Endothelial cell of umbilical vein (primary cell): ENCODE measurements at regions not wholly inside any gene's neighbourhood (a gene's known extent, or its start where the extent isn't known, plus 50 kb on each side); places are given as distances from the start of the nearest gene placed in this dataset.

Experiments
- BruUV-seq: library from RNA; stranded (reverse); fragments of 400-500 nt; replicated peaks from 2 replicates; lab custom pipeline; 2021; lab: Mats Ljungman, UMichigan
- CTCF ChIA-PET: fragments of 300-600, 350-600 bp; sonication (Branson Sonifier 250); formaldehyde crosslinking; loops from one replicate; lab custom pipeline; 2021; ENCODE audit warnings: antibody characterized with exemption, inconsistent platforms; lab: Charles Lee
- POLR2A ChIA-PET: fragments of 300-600, 350-600 bp; sonication (Branson Sonifier 250); formaldehyde crosslinking; loops from one replicate; lab custom pipeline; 2021; ENCODE audit warnings: antibody characterized with exemption, inconsistent platforms; lab: Charles Lee
- DNase-seq: peaks from one replicate; pipeline ENCODE4 v3.0.0-alpha.2; 2011; ENCODE audit warnings: low read depth, low spot score
- FAIRE-seq: peaks from 2 replicates; lab custom pipeline; 2011; peaks lifted over from hg19 to GRCh38; lab: Jason Lieb, UNC
- H2AFZ ChIP-seq: 2 replicates; pipeline ENCODE4 v1.6.0; 2012; ENCODE audit warnings: low read depth, low read length, control low read depth, inconsistent platforms
- H3K27ac ChIP-seq: 2 replicates; pipeline ENCODE4 v1.5.1; 2011; ENCODE audit warnings: low read depth, mild to moderate bottlenecking, control low read depth, low read length, moderate library complexity; ENCODE audit not compliant: insufficient read depth
- H3K27me3 ChIP-seq, 2 experiments: 2 replicates each; pipeline versions ENCODE4 v1.6.0 to v1.6.1; 2011; ENCODE audit warnings: low read length in 2 of 2, mixed read lengths in 1 of 2; ENCODE audit not compliant: control insufficient read depth in 2 of 2, insufficient read depth in 2 of 2
- H3K36me3 ChIP-seq, 2 experiments: 2 replicates in 1 of 2; 3 replicates in 1 of 2; pipeline ENCODE4 v1.5.1; 2011; ENCODE audit warnings: low read length in 2 of 2, mild to moderate bottlenecking in 1 of 2, moderate library complexity in 1 of 2; ENCODE audit not compliant: control insufficient read depth in 2 of 2, insufficient read depth in 2 of 2; ENCODE audit errors: extremely low read depth in 1 of 2
- H3K4me1 ChIP-seq: 3 replicates; pipeline ENCODE4 v1.5.1; 2011; ENCODE audit warnings: mild to moderate bottlenecking, low read length; ENCODE audit not compliant: control insufficient read depth, insufficient read depth; ENCODE audit errors: extremely low read depth
- H3K4me2 ChIP-seq: 2 replicates; pipeline ENCODE4 v1.6.1; 2011; ENCODE audit warnings: low read length, control low read depth, mixed read lengths; ENCODE audit not compliant: insufficient read depth
- H3K4me3 ChIP-seq, 3 experiments: fragments of 200-600 bp in 1 of 3; sonication (generic), shearing (Covaris generic) in 1 of 3; replicated peaks in 1 of 3; 2 replicates each; pipeline ENCODE4 v1.5.1; 2011 to 2016; ENCODE audit warnings: control low read depth in 3 of 3, low read length in 3 of 3, mild to moderate bottlenecking in 2 of 3, inconsistent platforms in 1 of 3, low read depth in 1 of 3, moderate library complexity in 1 of 3; ENCODE audit not compliant: insufficient read depth in 1 of 3
- H3K79me2 ChIP-seq: 2 replicates; pipeline ENCODE4 v1.6.0; 2012; ENCODE audit warnings: low read length, inconsistent platforms; ENCODE audit not compliant: control insufficient read depth, insufficient read depth
- H3K9ac ChIP-seq: replicated peaks from 2 replicates; pipeline ENCODE3; 2011; ENCODE audit warnings: low read length, control low read depth; ENCODE audit not compliant: insufficient read depth; ENCODE audit errors: extremely low read depth
- H3K9me1 ChIP-seq: replicated peaks from 3 replicates; pipeline ENCODE4 v1.6.0; 2011; ENCODE audit warnings: mild to moderate bottlenecking, low read length; ENCODE audit not compliant: control insufficient read depth, insufficient read depth; ENCODE audit errors: extremely low read depth
- H3K9me3 ChIP-seq: replicated peaks from 2 replicates; pipeline ENCODE4 v1.5.1; 2012; ENCODE audit warnings: low read length, inconsistent platforms; ENCODE audit not compliant: control insufficient read depth, insufficient read depth
- H4K20me1 ChIP-seq: replicated peaks from 2 replicates; pipeline ENCODE3; 2011; ENCODE audit warnings: mild to moderate bottlenecking, low read length; ENCODE audit not compliant: control insufficient read depth, insufficient read depth; ENCODE audit errors: extremely low read depth
- EZH2 ChIP-seq: IDR thresholded peaks from 2 replicates; pipeline ENCODE4 v1.6.1; 2012; ENCODE audit warnings: borderline replicate concordance, low read depth, mild to moderate bottlenecking, moderate library complexity, low read length, inconsistent platforms; ENCODE audit not compliant: severe bottlenecking
- FOS ChIP-seq: IDR thresholded peaks from 2 replicates; pipeline ENCODE4 v1.6.1; 2011; ENCODE audit warnings: mild to moderate bottlenecking, low read length, moderate library complexity, borderline replicate concordance; ENCODE audit not compliant: insufficient read depth
- GATA2 ChIP-seq: IDR thresholded peaks from 2 replicates; pipeline ENCODE4 v1.7.0; 2011; ENCODE audit warnings: low read depth, mild to moderate bottlenecking, moderate library complexity, mixed read lengths, low read length; ENCODE audit not compliant: insufficient read length, insufficient read depth
- JUN ChIP-seq: IDR thresholded peaks from 2 replicates; pipeline ENCODE4 v1.6.1; 2011; ENCODE audit warnings: borderline replicate concordance, low read depth; ENCODE audit not compliant: insufficient read length, insufficient read depth
- MAX ChIP-seq: IDR thresholded peaks from 2 replicates; pipeline ENCODE4 v1.6.1; 2011; ENCODE audit not compliant: insufficient read depth, insufficient read length
- MYC ChIP-seq: IDR thresholded peaks from one replicate; pipeline ENCODE4 v1.6.1; 2011; ENCODE audit warnings: mild to moderate bottlenecking, low read depth, low read length
- POLR2A ChIP-seq: IDR thresholded peaks from 2 replicates; pipeline ENCODE4 v1.6.1; 2012; ENCODE audit warnings: low read depth, mild to moderate bottlenecking, control low read depth, low read length
- POLR2AphosphoS5 ChIP-seq: IDR thresholded peaks from 2 replicates; pipeline ENCODE4 v1.6.1; 2012; ENCODE audit warnings: low read depth, mild to moderate bottlenecking, control low read depth, low read length, moderate library complexity; ENCODE audit not compliant: insufficient read depth
- dilution Hi-C: fragments of 300-500 bp; cut with MboI; formaldehyde crosslinking; loops from one replicate; pipeline ENCODE4 v1.15.0; 2019; ENCODE audit warnings: low sequenced_read_pairs; ENCODE audit not compliant: extremely low pct_ligation_motif_present
- intact Hi-C: fragments of 100-400 bp; cut with micrococcal nuclease; formaldehyde crosslinking; loops from one replicate; pipeline ENCODE4 v1.10.0; 2022
- TF ChIP-seq, protein P1 (sequence below), 2 donors: IDR thresholded peaks; 1 replicate in 1 of 2; 2 replicates in 1 of 2; pipeline ENCODE4 v1.5.1; 2011; ENCODE audit warnings: low read length in 2 of 2, mild to moderate bottlenecking in 2 of 2, moderate library complexity in 2 of 2, control low read depth in 1 of 2, inconsistent platforms in 1 of 2, low read depth in 1 of 2; ENCODE audit not compliant: insufficient read depth in 1 of 2; ENCODE audit errors: extremely low read depth in 1 of 2

GRCh38 chr16:86963600-86964575, 353.3 kb downstream of the C16orf95 start:
- H3K4me2 ChIP-seq = no peak overlapping the region
- H4K20me1 ChIP-seq = no peaks in the 10 kb centered on the region
- no peaks in the 10 kb centered on the region for H3K9me1 ChIP-seq
- no peaks in the 10 kb centered on the region for H3K36me3 ChIP-seq
- no TSS peak for BruUV-seq
- H2AFZ ChIP-seq = no peak overlapping the region
- no peak overlapping the region for H3K4me3 ChIP-seq
- dilution Hi-C loops = no loop called here
- FAIRE-seq (no peak), DNase-seq (no peak)
- TF ChIP-seq JUN (no peak), MYC (no peak), FOS (no peak), GATA2 (no peak), POLR2AphosphoS5 (no peak), POLR2A (no peak), MAX (no peak), EZH2 (no peak)
- TF ChIP-seq, protein P1, sequence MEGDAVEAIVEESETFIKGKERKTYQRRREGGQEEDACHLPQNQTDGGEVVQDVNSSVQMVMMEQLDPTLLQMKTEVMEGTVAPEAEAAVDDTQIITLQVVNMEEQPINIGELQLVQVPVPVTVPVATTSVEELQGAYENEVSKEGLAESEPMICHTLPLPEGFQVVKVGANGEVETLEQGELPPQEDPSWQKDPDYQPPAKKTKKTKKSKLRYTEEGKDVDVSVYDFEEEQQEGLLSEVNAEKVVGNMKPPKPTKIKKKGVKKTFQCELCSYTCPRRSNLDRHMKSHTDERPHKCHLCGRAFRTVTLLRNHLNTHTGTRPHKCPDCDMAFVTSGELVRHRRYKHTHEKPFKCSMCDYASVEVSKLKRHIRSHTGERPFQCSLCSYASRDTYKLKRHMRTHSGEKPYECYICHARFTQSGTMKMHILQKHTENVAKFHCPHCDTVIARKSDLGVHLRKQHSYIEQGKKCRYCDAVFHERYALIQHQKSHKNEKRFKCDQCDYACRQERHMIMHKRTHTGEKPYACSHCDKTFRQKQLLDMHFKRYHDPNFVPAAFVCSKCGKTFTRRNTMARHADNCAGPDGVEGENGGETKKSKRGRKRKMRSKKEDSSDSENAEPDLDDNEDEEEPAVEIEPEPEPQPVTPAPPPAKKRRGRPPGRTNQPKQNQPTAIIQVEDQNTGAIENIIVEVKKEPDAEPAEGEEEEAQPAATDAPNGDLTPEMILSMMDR (IDR thresholded peaks at IDR 0.05; ENCODE audit: extremely low read depth in 1 of 2, insufficient read depth in 1 of 2, low read depth in 1 of 2, low read length in 2 of 2) = no peak
- intact Hi-C loops = no loop called here
- no peaks in the 10 kb centered on the region for H3K79me2 ChIP-seq
- no peak overlapping the region for H3K9ac ChIP-seq
- ChIA-PET POLR2A (no interaction called here), CTCF (no interaction called here)
- H3K4me1 ChIP-seq = no peaks in the 10 kb centered on the region
- peaks cover 0 to 5% of the 10 kb centered on the region in 2 experiments for H3K27me3 ChIP-seq
- no peak overlapping the region for H3K27ac ChIP-seq
- H3K9me3 ChIP-seq = no peaks in the 10 kb centered on the region
